ENCODE measurements at regions not wholly inside any gene's neighbourhood (a gene's known extent, or its start where the extent isn't known, plus 50 kb on each side); places are given as distances from the start of the nearest gene placed in this dataset.
"Not testable (repeated sequence)": the region's sequence is repeated elsewhere in the genome, so short reads cannot be mapped to it uniquely, and the experiment has no call there.

DNA sequence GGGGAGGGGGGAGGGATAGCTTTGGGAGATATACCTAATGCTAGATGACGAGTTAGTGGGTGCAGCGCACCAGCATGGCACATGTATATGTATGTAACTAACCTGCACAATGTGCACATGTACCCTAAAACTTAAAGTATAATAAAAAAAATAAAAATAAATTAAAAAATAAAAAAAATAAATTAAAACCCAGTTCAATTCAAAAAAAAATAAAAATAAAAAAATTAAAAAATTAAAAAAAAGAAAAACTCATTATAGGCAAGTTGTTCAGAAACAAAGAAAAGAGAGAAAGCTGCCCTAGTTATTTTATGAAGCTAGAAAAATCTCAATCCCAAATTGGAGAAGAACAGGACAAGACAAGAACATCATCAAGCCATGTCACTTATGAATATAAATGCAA, 147.5 kb upstream of the PRR20G start:
- H3K4me1 Mint-ChIP-seq (ENCODE audit: low read depth in 2 of 2); H3K36me3 Mint-ChIP-seq; H3K9me3 Mint-ChIP-seq; DNase-seq (ENCODE audit: low spot score); ATAC-seq; H3K27ac Mint-ChIP-seq; H3K4me3 Mint-ChIP-seq: not testable (repeated sequence)
- peaks cover 23 to 38% of the 10 kb centered on the region in 2 donors for H3K27me3 Mint-ChIP-seq

DNA sequence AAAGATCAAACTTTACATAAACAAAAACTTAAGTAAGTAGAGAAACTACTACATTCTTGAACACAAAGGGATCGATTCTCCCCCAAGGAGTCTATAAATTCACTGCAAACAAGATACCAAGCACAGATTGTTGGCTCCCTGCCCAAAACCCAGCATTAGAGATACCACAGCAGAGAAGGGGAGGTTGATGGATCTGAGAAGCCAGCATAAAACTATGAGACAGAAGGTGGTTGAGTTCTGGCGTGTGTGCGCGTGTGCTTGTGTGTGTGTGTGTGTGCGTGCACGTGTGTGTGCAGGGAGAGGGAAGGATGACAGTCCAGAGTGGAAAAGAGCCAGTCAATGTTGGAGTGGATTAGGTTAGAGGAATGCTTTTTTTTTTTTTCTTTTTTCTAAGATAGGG, 143.2 kb upstream of the PRR20G start:
- H3K4me3 Mint-ChIP-seq: no peak overlapping the region
- ATAC-seq (no peak), DNase-seq (ENCODE audit: low spot score) (no peak)
- no peak overlapping the region for H3K27ac Mint-ChIP-seq
- H3K9me3 Mint-ChIP-seq: no peaks in the 10 kb centered on the region
- H3K4me1 Mint-ChIP-seq (ENCODE audit: low read depth in 2 of 2): no peaks in the 10 kb centered on the region
- H3K27me3 Mint-ChIP-seq: peaks cover 32 to 53% of the 10 kb centered on the region in 2 donors
- H3K36me3 Mint-ChIP-seq: no peaks in the 10 kb centered on the region

DNA sequence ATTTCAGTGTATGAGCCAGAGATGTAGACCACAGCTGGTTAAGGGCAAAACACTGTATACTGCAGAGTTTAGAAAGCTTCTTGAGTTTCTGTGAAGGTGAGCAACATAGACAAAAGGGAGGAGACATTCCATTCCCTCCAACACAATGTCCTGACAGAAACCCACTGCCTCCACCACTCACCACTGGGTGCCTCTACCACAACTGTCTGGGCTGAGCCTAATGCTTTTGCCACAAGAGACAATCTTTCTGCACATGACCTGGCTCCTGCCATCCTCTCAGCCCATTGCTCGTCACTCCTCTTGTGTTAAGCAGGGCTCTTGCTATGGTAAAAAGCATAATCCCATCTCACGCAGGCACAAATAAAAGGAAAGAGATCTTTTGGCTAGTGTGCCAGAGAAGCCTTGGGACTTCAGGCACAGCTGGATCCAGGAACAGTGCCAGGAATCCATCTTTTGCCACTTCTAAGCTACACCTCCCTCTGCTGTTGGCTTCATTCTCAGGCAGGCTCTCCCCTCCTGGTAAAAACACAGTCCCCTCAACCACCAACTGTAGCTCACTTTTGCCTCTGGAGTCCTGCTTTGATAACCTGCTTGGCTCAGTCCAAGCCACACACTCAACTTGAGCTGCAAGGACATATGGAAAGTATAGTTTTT, 140.6 kb upstream of the PRR20G start:
- no peak for ATAC-seq
- Mint-ChIP-seq H3K27ac (no peak overlapping the region), H3K4me1 (ENCODE audit: low read depth in 2 of 2) (no peaks in the 10 kb centered on the region)

DNA sequence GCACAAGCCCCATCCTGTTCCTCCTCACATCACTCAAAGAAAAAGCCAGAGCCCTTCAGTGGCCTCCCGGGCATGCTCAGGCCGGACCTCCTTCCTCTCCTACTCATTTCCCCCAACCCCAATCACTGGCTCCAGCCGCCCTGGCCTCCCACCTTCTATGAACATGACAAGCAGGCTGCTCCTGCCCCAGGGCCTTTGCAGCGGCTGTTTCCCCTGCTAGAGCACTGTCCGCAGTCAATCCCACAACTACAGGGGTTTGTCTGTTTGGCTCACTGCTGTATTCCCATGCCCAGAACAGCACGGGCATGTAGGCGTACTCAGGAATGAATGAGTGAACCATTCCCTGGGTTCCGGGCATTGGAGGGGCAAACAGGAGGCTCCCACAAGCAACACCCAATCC, 139.8 kb upstream of the PRR20G start:
- Mint-ChIP-seq H3K27ac (no peak overlapping the region), H3K27me3 (peaks cover 44 to 48% of the 10 kb centered on the region in 2 donors), H3K4me1 (ENCODE audit: low read depth in 2 of 2) (no peaks in the 10 kb centered on the region), H3K9me3 (no peaks in the 10 kb centered on the region), H3K4me3 (no peak overlapping the region), H3K36me3 (no peaks in the 10 kb centered on the region)
- ATAC-seq: no peak
- no peak for DNase-seq (ENCODE audit: low spot score)

More for the DNA sequence above, 140.6 kb upstream of the PRR20G start:
- DNase-seq (ENCODE audit: low spot score): peak; percentile 0
- Mint-ChIP-seq H3K36me3 (no peaks in the 10 kb centered on the region), H3K27me3 (peaks cover 41 to 51% of the 10 kb centered on the region in 2 donors), H3K4me3 (no peak overlapping the region), H3K9me3 (no peaks in the 10 kb centered on the region)

DNA sequence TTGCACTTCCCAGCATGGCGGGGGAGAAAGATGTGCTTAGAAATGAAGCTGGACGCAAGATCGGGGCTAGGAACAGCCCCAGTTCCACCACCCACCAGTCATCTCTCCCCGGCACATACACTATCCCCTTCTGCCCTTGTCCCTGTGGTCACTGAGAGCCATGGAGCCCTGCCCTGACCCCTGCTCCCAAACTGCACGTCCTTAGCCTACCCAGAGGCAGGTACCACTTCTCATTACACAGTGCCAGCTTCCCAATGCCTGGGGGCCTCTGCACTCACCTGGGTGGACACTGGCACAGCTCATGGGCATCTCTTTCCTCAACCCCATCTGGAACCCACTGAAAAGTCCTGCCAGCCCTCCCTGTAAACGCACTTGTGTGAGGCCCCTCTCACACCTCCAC, 139.3 kb upstream of the PRR20G start:
- Mint-ChIP-seq H3K4me3 (no peak overlapping the region), H3K9me3 (no peaks in the 10 kb centered on the region), H3K27me3 (peaks cover 42% of the 10 kb centered on the region in 2 donors), H3K27ac (no peak overlapping the region), H3K36me3 (no peaks in the 10 kb centered on the region), H3K4me1 (ENCODE audit: low read depth in 2 of 2) (no peaks in the 10 kb centered on the region)
- no peak for DNase-seq (ENCODE audit: low spot score)
- ATAC-seq: no peak

DNA sequence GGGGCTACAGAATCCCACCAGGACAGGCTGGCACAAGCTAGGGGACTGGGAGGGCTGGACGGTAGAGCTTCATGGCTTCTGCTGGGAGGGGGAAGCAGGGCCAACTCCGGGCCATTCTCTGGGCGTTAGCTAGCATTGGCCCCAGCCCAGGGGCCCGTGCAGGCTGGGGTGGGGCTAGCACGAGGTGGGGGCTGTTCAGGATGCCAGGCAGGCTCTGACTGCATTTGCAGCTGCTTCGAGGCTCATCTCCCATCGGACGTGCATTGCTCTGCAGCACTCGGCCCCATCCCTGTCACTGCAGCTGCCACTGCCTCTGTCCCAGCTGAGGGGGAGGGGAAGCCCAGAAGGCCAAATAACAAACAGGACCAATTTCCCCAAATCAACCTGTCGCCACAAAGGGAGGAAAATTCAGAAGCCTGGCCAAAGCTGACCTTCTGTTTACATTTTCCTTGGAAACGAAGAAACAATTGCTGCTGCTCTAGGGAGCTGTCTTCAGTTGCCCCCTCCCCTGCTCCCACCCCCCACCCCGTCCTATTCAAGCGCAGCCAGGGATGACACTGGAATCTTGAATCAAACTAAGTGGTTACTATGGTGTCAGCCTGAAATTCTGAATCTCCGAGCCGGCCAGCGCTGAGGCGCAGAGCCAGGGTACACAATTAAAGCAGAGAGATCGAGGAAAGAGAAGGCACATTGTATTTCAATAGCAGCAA, 138.8 kb upstream of the PRR20G start:
- Mint-ChIP-seq H3K4me3 (no peak overlapping the region), H3K9me3 (no peaks in the 10 kb centered on the region), H3K4me1 (ENCODE audit: low read depth in 2 of 2) (no peaks in the 10 kb centered on the region), H3K27ac (no peak overlapping the region), H3K36me3 (no peaks in the 10 kb centered on the region), H3K27me3 (peaks cover 37 to 42% of the 10 kb centered on the region in 2 donors)
- ATAC-seq (no peak), DNase-seq (ENCODE audit: low spot score) (peak; percentile 38)

DNA sequence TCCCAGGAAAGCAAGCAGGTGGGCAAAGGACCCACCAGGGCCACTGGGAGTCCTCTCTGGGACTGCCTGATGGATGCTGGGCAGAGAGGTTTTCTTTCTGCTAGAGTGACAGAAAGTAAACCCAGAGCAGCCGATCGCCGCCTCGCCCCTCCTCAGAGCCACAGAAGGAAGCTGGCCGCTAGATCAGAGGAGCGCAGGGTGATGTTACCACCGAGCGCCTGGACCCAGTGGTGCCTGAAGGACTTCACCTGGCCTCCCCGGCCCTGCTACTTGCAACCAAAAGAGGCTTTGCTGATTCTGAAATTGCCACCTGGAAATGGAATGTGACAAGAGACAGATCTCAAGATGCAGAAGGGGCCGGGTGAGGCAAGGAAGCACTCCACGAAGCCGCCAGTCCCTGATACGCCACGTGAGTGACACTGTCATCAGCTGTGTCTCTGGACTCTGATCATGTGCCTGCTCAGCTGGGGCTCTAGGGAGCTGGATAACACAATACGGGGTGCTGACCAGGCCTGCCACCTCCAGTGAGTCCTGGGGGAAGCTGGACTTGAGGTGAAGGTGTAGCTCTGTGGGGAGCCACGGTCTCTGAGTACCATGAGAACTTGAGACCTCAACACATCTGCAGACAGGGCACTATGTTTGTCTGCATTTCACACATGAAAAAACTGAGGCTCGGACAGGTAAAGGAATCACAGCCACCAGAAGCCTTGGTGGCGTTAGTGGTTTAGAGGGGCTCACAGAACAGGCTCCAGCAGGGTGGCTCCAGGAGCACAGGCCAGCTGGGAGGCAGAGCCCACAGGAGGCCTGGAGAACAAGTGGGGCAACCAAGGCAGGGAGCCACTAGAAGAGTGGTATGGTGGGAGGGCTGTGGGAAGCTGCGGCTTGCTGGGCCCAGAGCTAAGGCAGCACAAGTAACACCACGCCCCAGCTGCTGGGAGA, 137.9 kb upstream of the PRR20G start:
- Mint-ChIP-seq H3K36me3 (no peaks in the 10 kb centered on the region), H3K4me1 (ENCODE audit: low read depth in 2 of 2) (no peaks in the 10 kb centered on the region)
- peak; percentile 54 for DNase-seq (ENCODE audit: low spot score)

DNA sequence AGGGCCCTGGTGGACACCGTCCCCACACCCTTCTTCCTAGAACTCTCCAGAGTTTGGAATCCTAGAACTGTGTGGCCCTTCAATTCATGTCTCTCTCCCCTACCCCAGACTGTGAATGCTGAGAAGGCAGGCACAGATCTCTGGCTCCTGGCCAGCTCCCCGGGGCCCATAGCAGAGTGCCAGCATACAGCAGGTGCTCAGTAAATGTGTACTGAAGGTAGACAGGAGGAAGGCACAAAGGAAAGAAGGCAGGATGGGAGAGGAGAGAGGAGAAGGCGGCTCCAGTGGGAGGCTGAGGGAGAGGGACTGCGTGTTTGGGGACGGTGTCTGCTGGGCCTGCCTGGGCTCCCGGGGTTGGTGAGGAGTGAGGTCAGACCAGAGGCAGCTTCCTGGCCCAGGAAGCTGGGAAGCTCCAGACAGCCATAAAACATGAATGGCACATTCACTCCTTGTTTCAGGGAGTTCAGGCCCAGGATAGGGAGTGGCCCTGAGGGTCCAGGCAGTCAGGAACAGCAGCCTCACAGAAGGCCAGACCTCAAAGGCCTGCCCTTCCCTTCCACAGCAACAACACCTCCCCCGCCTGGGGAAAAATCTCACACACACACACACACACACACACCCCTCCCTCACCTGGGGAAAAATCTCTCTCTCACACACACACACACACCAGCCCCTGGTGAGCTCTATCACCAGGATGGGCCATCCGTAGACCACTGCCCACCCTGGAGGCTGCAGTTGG, 137.1 kb upstream of the PRR20G start:
- Mint-ChIP-seq H3K9me3 (no peaks in the 10 kb centered on the region), H3K27me3 (peaks cover 24 to 33% of the 10 kb centered on the region in 2 donors), H3K4me3 (no peak overlapping the region), H3K27ac (no peak overlapping the region), H3K36me3 (no peaks in the 10 kb centered on the region), H3K4me1 (ENCODE audit: low read depth in 2 of 2) (no peaks in the 10 kb centered on the region)
- no peak for ATAC-seq
- peak; percentile 22 for DNase-seq (ENCODE audit: low spot score)

More for the DNA sequence above, 137.9 kb upstream of the PRR20G start:
- no peak for ATAC-seq
- H3K4me3 Mint-ChIP-seq: no peak overlapping the region
- peaks cover 29 to 37% of the 10 kb centered on the region in 2 donors for H3K27me3 Mint-ChIP-seq
- H3K27ac Mint-ChIP-seq: no peak overlapping the region
- H3K9me3 Mint-ChIP-seq: no peaks in the 10 kb centered on the region

DNA sequence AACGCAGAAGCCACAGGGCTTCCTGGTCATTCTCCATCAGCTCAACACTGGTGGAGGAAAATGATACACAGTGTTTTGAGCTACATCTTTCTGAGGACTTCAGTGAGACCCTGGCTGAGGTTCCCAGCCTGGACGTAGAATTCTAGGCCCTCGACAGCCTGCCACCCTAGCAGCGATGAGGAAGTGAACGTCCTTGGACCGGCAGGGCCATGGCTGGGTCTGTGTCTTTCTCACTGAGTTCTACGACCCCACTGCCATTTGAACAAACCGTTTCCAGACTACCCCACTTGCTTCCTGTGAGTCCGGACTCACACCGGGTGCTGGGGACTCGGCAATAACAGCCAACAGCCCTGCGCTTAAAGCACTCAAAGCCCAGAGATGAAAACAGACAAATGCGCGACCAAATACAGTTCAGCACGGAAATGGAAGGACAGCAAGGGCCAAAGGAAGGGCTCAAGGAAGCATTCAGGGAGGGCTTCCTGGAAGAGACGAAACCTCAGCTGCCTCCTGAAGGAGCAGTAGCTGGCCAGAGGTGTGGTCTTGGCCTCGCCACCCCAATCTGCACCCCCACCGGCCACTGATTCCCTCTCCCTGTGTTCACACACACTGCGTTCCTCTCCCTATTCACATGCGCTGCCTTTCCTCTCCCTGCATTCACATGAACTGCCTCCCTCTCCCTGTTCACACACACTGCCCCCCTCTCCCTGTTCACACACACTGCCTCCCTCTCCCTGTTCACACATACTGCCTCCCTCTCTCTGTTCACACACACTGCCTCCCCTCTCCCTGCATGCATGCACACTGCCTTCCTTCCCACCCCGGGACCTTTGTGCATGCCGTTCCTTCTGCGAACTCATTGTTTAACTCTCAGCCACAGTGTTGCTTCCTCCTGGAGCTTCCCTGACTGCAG, 136.3 kb upstream of the PRR20G start:
- Mint-ChIP-seq H3K9me3 (no peaks in the 10 kb centered on the region), H3K36me3 (no peaks in the 10 kb centered on the region), H3K27ac (no peak overlapping the region), H3K27me3 (peaks cover 19 to 35% of the 10 kb centered on the region in 2 donors), H3K4me3 (no peak overlapping the region), H3K4me1 (ENCODE audit: low read depth in 2 of 2) (no peaks in the 10 kb centered on the region)
- DNase-seq (ENCODE audit: low spot score) (peak; percentile 47), ATAC-seq (peak in 1 of 2 donors; percentile 7)

DNA sequence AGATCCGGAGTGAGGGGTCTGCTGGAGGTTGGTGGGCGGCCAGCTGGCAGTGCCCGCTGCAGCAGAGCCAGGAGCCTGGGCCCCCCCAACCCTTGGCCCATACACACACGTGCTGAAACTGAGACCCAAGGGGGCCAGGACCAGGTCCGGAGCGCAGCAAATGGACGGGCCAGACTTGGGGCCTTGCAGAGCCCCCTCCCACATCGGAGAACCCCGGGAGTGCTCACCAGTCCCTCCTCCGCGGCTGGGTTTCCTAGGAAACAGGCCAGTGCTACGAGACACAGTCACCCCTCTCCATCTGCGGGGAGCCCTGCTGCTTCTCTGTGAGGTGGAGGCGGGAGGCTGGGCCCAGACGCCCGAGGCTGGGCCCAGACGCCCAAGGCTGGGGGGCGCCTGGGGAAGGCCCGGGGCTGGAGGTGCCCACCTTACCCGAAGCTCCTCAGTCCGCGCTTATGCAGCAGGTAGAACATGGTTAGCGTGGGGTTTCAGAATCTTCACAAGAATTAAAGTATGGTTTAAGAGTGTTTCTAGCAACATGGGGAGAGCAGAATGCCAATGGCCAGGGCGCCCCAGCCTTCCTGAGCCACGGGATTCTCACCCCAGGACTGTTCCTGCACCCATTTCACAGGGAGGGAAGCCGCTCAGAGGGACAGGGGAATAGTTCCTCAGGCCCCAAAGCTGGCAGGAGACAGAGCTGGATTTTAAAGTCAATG, 135.0 kb upstream of the PRR20G start:
- no peak overlapping the region for H3K4me3 Mint-ChIP-seq
- no peak overlapping the region for H3K27ac Mint-ChIP-seq
- DNase-seq (ENCODE audit: low spot score) (no peak), ATAC-seq (peak in 1 of 2 donors; percentile 3)
- peaks cover 18 to 33% of the 10 kb centered on the region in 2 donors for H3K27me3 Mint-ChIP-seq
- no peaks in the 10 kb centered on the region for H3K4me1 Mint-ChIP-seq (ENCODE audit: low read depth in 2 of 2)
- no peaks in the 10 kb centered on the region for H3K36me3 Mint-ChIP-seq
- H3K9me3 Mint-ChIP-seq: no peaks in the 10 kb centered on the region

DNA sequence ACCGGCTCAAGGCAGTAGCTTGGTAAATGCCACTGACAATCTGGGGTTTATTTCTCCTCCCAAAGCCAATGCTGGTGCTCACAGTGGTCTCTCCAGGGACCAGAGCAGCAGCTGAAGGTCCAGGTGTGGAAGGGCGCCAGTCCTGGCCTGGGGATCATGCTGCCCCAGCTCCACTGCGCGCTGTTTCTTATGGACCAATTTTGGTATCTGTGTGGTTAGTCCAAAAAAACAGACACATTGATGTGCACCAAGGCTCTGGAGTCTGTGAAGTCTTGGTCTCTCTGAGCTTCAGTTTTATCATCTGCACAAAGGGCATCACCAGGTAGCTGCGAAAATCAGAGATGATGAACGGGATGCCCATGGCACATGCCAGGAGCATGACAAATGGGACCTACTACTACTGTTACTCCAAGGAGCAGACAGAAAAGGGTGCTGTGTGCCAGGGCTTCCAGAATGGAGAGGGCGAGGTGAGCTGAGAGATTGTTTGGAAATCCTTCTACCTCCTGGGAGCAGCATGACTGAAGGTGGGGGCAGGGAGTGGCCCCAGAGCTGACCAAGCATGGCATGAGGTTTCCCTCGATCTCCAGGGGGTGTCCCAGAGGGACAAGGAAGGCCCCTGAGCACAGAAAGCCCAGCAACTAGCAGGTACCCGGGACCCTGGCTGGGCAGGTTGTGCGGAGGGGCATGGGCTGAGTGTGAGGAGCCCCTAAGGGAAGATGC, 134.3 kb upstream of the PRR20G start:
- no peaks in the 10 kb centered on the region for H3K4me1 Mint-ChIP-seq (ENCODE audit: low read depth in 2 of 2)
- no peak for DNase-seq (ENCODE audit: low spot score)

More for the DNA sequence above, 134.3 kb upstream of the PRR20G start:
- no peaks in the 10 kb centered on the region for H3K9me3 Mint-ChIP-seq
- no peak overlapping the region for H3K4me3 Mint-ChIP-seq
- H3K27ac Mint-ChIP-seq: no peak overlapping the region
- H3K36me3 Mint-ChIP-seq: no peaks in the 10 kb centered on the region
- H3K27me3 Mint-ChIP-seq: peaks cover 18 to 35% of the 10 kb centered on the region in 2 donors
- peak in 1 of 2 donors; percentile 11 for ATAC-seq

Measured in natural killer cell treated with Interleukin-12 subunit alpha and Interleukin-12 subunit beta and Interleukin-15 and Interleukin-18, amount 100 ng/mL, for 72 hours (primary cell).